GM12878 (cell line): ENCODE measurements at regions not wholly inside any gene's neighbourhood (a gene's known extent, or its start where the extent isn't known, plus 50 kb on each side); places are given as distances from the start of the nearest gene placed in this dataset.

Source experiments
- ATAC-seq: fragments of 200-7000 bp; cut with Tn5 transposase; 3 replicates; pipeline ENCODE4 v1.9.1; 2020; ENCODE audit warnings: mild to moderate bottlenecking, moderate library complexity
- BruUV-seq: library from RNA; stranded (reverse); fragments of 400-500 nt; replicated peaks from 2 replicates; lab custom pipeline; 2021; lab: Mats Ljungman, UMichigan
- CTCF ChIA-PET: fragments of 300-600 bp; sonication (Branson Sonifier 250); formaldehyde crosslinking; extraction: SDS; loops from one replicate; lab custom pipeline; 2021; ENCODE audit warnings: inconsistent platforms; lab: Yijun Ruan, JAX
- POLR2A ChIA-PET: fragments of 350-600 bp; formaldehyde crosslinking; extraction: SDS; loops from one replicate; lab custom pipeline; 2021; ENCODE audit warnings: inconsistent platforms; lab: Charles Lee
- RAD21 ChIA-PET: fragments of 300-600 bp; sonication (Branson Sonifier 250); formaldehyde crosslinking; loops from one replicate; lab custom pipeline; 2023; ENCODE audit warnings: antibody characterized with exemption; ENCODE audit not compliant: unreplicated experiment; lab: Charles Lee
- SMC1A ChIA-PET: fragments of 300-600 bp; sonication (Branson Sonifier 250); formaldehyde crosslinking; loops from one replicate; lab custom pipeline; 2023; ENCODE audit not compliant: unreplicated experiment, uncharacterized antibody; lab: Charles Lee
- DNase-seq: peaks from one replicate; pipeline ENCODE4 v3.0.0-alpha.2; 2011; ENCODE audit warnings: low read depth, low spot score
- FAIRE-seq: peaks from 3 replicates; lab custom pipeline; 2011; peaks lifted over from hg19 to GRCh38; lab: Jason Lieb, UNC
- H2AFZ ChIP-seq: 2 replicates; pipeline ENCODE4 v1.6.0; 2011; ENCODE audit warnings: low read depth, low read length, control low read depth; ENCODE audit not compliant: control insufficient read depth
- H3K27ac ChIP-seq: 2 replicates; pipeline ENCODE4 v1.5.1; 2011; ENCODE audit warnings: control low read depth; ENCODE audit not compliant: control insufficient read depth, insufficient read depth
- H3K27me3 ChIP-seq, 2 experiments: replicated peaks in 1 of 2; 2 replicates each; pipeline versions ENCODE4 v1.6.0 to v1.6.1; 2011; ENCODE audit warnings: low read length in 1 of 2; ENCODE audit not compliant: control insufficient read depth in 2 of 2, insufficient read depth in 2 of 2
- H3K36me3 ChIP-seq, 2 experiments: 2 replicates each; pipeline ENCODE4 v1.5.1; 2011; ENCODE audit warnings: low read length in 1 of 2; ENCODE audit not compliant: control insufficient read depth in 2 of 2, insufficient read depth in 2 of 2
- H3K4me1 ChIP-seq: 2 replicates; pipeline ENCODE4 v1.6.1; 2011; ENCODE audit warnings: mild to moderate bottlenecking, low read length, moderate library complexity, mixed read lengths; ENCODE audit not compliant: control insufficient read depth, insufficient read depth
- H3K4me2 ChIP-seq: 2 replicates; pipeline ENCODE4 v1.6.0; 2011; ENCODE audit warnings: control low read depth; ENCODE audit not compliant: control insufficient read depth, insufficient read depth
- H3K4me3 ChIP-seq: fragments of 200-600 bp; sonication (generic); 2 replicates; pipeline ENCODE4 v1.5.1; 2016
- H3K79me2 ChIP-seq: 2 replicates; pipeline ENCODE4 v1.6.0; 2011; ENCODE audit warnings: low read length; ENCODE audit not compliant: control insufficient read depth, insufficient read depth
- H3K9ac ChIP-seq: 2 replicates; pipeline ENCODE4 v1.8.0; 2011; ENCODE audit warnings: low read length, control low read depth, mixed read lengths; ENCODE audit not compliant: control insufficient read depth, insufficient read depth
- H3K9me3 ChIP-seq: replicated peaks from 3 replicates; pipeline ENCODE4 v1.5.1; 2011; ENCODE audit warnings: mild to moderate bottlenecking, low read length; ENCODE audit not compliant: control insufficient read depth, insufficient read depth
- H4K20me1 ChIP-seq: 2 replicates; pipeline ENCODE4 v1.6.0; 2011; ENCODE audit not compliant: control insufficient read depth, insufficient read depth
- ASH2L ChIP-seq: fragments of 300-600, 200-600 bp; sonication (generic); IDR thresholded peaks from 2 replicates; pipeline ENCODE4 v1.6.1; 2017; ENCODE audit warnings: low read depth, mild to moderate bottlenecking, borderline replicate concordance
- DPF2 ChIP-seq: fragments of 450-650 bp; IDR thresholded peaks from 2 replicates; pipeline ENCODE4 v1.6.1; 2017; ENCODE audit warnings: mild to moderate bottlenecking
- HDGF ChIP-seq: fragments of 450-650 bp; IDR thresholded peaks from 2 replicates; pipeline ENCODE4 v1.6.1; 2016; ENCODE audit warnings: antibody characterized with exemption
- KDM1A ChIP-seq: fragments of 200-600 bp; sonication (generic); IDR thresholded peaks from 2 replicates; pipeline ENCODE4 v1.6.1; 2016; ENCODE audit warnings: borderline replicate concordance
- MAX ChIP-seq: IDR thresholded peaks from 2 replicates; pipeline ENCODE4 v1.6.1; 2012; ENCODE audit warnings: low read depth, low read length, improper control_type of control experiment
- MLLT1 ChIP-seq: fragments of 450-650 bp; IDR thresholded peaks from 2 replicates; pipeline ENCODE4 v1.6.1; 2016; ENCODE audit warnings: mild to moderate bottlenecking
- PRDM15 ChIP-seq: fragments of 450-650 bp; formaldehyde crosslinking; IDR thresholded peaks from 2 replicates; pipeline ENCODE4 v1.4.0; 2020; ENCODE audit warnings: mild to moderate bottlenecking, moderate library complexity
- RCOR1 ChIP-seq: conservative IDR thresholded peaks from 2 replicates; pipeline ENCODE4 v1.6.1; 2012; ENCODE audit warnings: low read depth, low read length, improper control_type of control experiment
- REST ChIP-seq: IDR thresholded peaks from 2 replicates; pipeline ENCODE4 v1.6.1; 2012; ENCODE audit warnings: mild to moderate bottlenecking, low read depth, low read length
- SMAD1 ChIP-seq: fragments of 450-650 bp; IDR thresholded peaks from 2 replicates; pipeline ENCODE4 v1.6.1; 2018; ENCODE audit warnings: mild to moderate bottlenecking, low read depth; ENCODE audit not compliant: partially characterized antibody
- SMARCA5 ChIP-seq: fragments of 450-650 bp; IDR thresholded peaks from 2 replicates; pipeline ENCODE4 v1.6.1; 2017; ENCODE audit warnings: mild to moderate bottlenecking
- TCF7 ChIP-seq: IDR thresholded peaks from 2 replicates; pipeline ENCODE4 v1.6.1; 2014; ENCODE audit warnings: antibody characterized with exemption, borderline replicate concordance
- ZNF217 ChIP-seq: fragments of 450-650 bp; IDR thresholded peaks from 2 replicates; pipeline ENCODE4 v1.6.1; 2017; ENCODE audit warnings: antibody characterized with exemption, mild to moderate bottlenecking
- ZNF622 ChIP-seq: fragments of 450-650 bp; IDR thresholded peaks from 2 replicates; pipeline ENCODE4 v1.6.1; 2017; ENCODE audit warnings: mild to moderate bottlenecking, inconsistent platforms
- in situ Hi-C: fragments of 300-500 bp; cut with MboI; formaldehyde crosslinking; loops from 9 replicates; pipeline ENCODE4 v1.14.3; 2018; ENCODE audit warnings: mixed read lengths
- intact Hi-C: fragments of 100-400 bp; cut with micrococcal nuclease; formaldehyde crosslinking; loops from one replicate; pipeline ENCODE4 v1.14.2; 2022; ENCODE audit not compliant: unreplicated experiment

- RAD21 ChIA-PET: no interaction called here
- H3K9ac ChIP-seq: no peak overlapping the region
- H4K20me1 ChIP-seq: no peaks in the 10 kb centered on the region
- H3K79me2 ChIP-seq: no peaks in the 10 kb centered on the region
- H3K27me3 ChIP-seq: no peaks in the 10 kb centered on the region
- DNase-seq (no peak), FAIRE-seq (no peak), ATAC-seq (no peak)
- no peak overlapping the region for H3K4me2 ChIP-seq
- no peak overlapping the region for H3K27ac ChIP-seq
- in situ Hi-C loops (no loop called here), intact Hi-C loops (no loop called here)
- H2AFZ ChIP-seq: no peak overlapping the region
- TF ChIP-seq HDGF (no peak), TCF7 (no peak), MLLT1 (no peak), SMAD1 (no peak), RCOR1 (no peak), DPF2 (no peak), ZNF622 (no peak), SMARCA5 (no peak), KDM1A (no peak), PRDM15 (CRISPR knock-in tag) (no peak), REST (no peak), MAX (no peak), ASH2L (no peak), ZNF217 (no peak)
- no peaks in the 10 kb centered on the region; the same call in 2 of the 3 replicates for H3K9me3 ChIP-seq
- H3K4me1 ChIP-seq: no peaks in the 10 kb centered on the region
- H3K36me3 ChIP-seq: no peaks in the 10 kb centered on the region
- H3K4me3 ChIP-seq: no peak overlapping the region
- SMC1A ChIA-PET: interaction anchor here (1.4 kb wide), 1 partner anchor 17 kb away, joined by 3 read pairs; no protein-coding TSS in a partner anchor
- POLR2A ChIA-PET: no interaction called here
- CTCF ChIA-PET: no interaction called here
- no TSS peak for BruUV-seq
Measured at GRCh38 chr18:4986066-4986465, 211.0 kb downstream of the AKAIN1 start.
